ENCODE measurements at regions not wholly inside any gene's neighbourhood (a gene's known extent, or its start where the extent isn't known, plus 50 kb on each side); places are given as distances from the start of the nearest gene placed in this dataset.

DNA sequence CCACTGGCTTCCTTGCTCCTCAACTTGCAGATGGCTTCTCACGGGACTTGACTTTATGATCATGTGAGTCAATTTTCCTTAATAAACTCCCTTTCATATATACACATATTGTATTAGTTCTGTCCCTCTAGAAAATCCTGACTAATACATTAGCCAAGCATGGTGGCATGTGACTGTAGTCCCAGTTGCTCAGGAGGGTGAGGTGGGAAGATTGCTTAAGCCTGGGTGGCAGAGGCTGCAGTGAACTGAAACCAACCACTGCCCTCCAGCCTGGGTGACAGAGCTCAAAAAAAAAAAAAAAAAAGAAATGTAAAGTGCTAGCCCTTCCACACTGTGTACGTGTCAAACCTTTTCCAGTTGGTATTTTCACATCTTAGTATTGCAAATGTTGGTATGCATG lies 857.0 kb downstream of the LTN1 start:
- DNase-seq (ENCODE audit: low read depth, low spot score) = no peak
- H3K27ac ChIP-seq (ENCODE audit: low read depth, low read length) = no peak overlapping the region
- TF ChIP-seq, protein P1, sequence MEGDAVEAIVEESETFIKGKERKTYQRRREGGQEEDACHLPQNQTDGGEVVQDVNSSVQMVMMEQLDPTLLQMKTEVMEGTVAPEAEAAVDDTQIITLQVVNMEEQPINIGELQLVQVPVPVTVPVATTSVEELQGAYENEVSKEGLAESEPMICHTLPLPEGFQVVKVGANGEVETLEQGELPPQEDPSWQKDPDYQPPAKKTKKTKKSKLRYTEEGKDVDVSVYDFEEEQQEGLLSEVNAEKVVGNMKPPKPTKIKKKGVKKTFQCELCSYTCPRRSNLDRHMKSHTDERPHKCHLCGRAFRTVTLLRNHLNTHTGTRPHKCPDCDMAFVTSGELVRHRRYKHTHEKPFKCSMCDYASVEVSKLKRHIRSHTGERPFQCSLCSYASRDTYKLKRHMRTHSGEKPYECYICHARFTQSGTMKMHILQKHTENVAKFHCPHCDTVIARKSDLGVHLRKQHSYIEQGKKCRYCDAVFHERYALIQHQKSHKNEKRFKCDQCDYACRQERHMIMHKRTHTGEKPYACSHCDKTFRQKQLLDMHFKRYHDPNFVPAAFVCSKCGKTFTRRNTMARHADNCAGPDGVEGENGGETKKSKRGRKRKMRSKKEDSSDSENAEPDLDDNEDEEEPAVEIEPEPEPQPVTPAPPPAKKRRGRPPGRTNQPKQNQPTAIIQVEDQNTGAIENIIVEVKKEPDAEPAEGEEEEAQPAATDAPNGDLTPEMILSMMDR (IDR thresholded peaks at IDR 0.05; ENCODE audit: low read depth, low read length) = no peak
- CTCF ChIA-PET = interaction anchor here (0.6 kb wide), 1 partner anchor 434 kb away, joined by 3 read pairs; no protein-coding TSS in a partner anchor
- H3K4me3 ChIP-seq (ENCODE audit: low read depth, low read length) = no peak overlapping the region
- POLR2A ChIA-PET = no interaction called here
- H3K9me3 ChIP-seq (ENCODE audit: control insufficient read depth, insufficient read depth, low read length) = peaks cover 7% of the 10 kb centered on the region
- no peaks in the 10 kb centered on the region for H3K27me3 ChIP-seq (ENCODE audit: control insufficient read depth, insufficient read depth, low read length)

DNA sequence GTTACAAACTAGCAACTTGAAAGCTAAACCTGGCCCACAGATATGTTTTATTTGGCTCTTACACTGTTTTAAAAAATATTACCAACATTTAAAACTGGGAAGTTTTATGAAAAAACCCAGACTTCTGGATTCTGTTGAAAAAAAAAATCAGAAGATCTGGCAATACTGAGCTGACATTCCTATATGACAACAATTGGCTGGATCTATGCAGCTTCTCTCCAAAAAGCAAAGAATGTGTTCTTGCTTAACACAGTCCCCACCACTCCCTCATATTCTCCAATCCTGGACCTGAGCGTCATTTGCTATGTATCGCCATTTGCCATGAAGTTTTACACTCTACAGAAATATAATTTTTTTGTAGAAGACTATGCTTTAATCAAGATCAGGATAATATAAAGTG lies 859.6 kb downstream of the LTN1 start:
- Histone ChIP-seq H3K27ac (ENCODE audit: low read depth, low read length) (no peak overlapping the region), H3K4me3 (ENCODE audit: low read depth, low read length) (no peak overlapping the region), H3K9me3 (ENCODE audit: control insufficient read depth, insufficient read depth, low read length) (peaks cover 7% of the 10 kb centered on the region), H3K27me3 (ENCODE audit: control insufficient read depth, insufficient read depth, low read length) (no peaks in the 10 kb centered on the region)
- POLR2A ChIA-PET = no interaction called here
- TF ChIP-seq, protein P1 (IDR thresholded peaks at IDR 0.05; ENCODE audit: low read depth, low read length) = no peak
- no peak for DNase-seq (ENCODE audit: low read depth, low spot score)
- CTCF ChIA-PET = interaction anchor here (1.0 kb wide), 1 partner anchor 9 kb away, joined by 4 read pairs; no protein-coding TSS in a partner anchor

DNA sequence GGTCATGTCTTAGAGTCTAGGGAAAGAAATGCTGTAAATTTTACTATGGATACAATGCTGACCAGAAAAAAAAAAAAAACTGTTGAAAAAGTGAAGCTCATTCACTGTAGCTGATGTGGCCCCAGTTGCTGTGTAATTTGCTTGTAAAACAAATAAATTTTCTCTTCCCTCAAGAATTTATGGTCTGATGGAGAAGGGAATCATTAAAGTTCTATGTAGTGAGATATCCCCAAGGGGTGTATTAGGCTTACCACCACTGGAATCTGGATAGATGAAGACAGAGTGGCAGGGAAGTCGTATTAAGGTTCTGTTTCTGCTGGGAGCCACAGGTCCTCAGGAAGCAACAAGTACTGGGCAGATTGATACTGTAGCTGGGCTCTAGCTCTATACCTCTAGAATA lies 860.0 kb downstream of the LTN1 start:
- no peak overlapping the region for H3K27ac ChIP-seq (ENCODE audit: low read depth, low read length)
- no peaks in the 10 kb centered on the region for H3K27me3 ChIP-seq (ENCODE audit: control insufficient read depth, insufficient read depth, low read length)
- H3K4me3 ChIP-seq (ENCODE audit: low read depth, low read length) = no peak overlapping the region
- DNase-seq (ENCODE audit: low read depth, low spot score) = no peak
- peaks cover 7% of the 10 kb centered on the region for H3K9me3 ChIP-seq (ENCODE audit: control insufficient read depth, insufficient read depth, low read length)
- POLR2A ChIA-PET = no interaction called here
- TF ChIP-seq, protein P1 (IDR thresholded peaks at IDR 0.05; ENCODE audit: low read depth, low read length) = no peak
- CTCF ChIA-PET = interaction anchor here (1.0 kb wide), 1 partner anchor 9 kb away, joined by 4 read pairs; no protein-coding TSS in a partner anchor

DNA sequence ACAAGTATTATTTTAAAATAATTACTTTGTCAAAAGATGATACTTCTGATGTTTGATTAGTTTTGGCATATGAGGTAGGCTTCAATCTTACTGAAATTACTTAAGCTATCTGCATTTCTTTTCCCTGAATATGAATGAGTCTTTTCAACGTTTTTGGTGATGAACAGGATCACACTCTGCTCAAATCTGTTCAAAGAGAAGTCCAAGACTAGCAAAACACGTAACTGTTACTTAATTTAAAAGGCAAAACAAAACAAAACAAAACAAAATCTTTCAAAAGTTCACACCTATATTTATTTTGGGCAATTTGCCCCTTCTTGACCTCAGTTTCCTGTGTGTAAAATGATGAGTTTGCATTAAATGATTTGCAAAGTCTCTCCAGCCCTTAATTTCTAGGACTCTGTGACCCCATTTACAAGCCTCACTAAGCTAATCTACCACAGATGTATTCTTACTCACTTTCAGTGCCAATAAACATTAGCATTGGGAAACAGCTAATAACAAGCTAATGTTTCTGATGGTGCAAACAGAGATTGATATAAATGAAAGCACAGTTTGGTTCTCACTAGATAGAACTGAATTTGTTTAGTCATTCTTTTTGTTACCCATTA lies 865.4 kb downstream of the LTN1 start:
- ChIA-PET CTCF (no interaction called here), POLR2A (interaction anchor here (0.7 kb wide), 1 partner anchor 16 kb away, joined by 3 read pairs; no protein-coding TSS in a partner anchor)
- Histone ChIP-seq H3K9me3 (ENCODE audit: control insufficient read depth, insufficient read depth, low read length) (peaks cover 7% of the 10 kb centered on the region), H3K4me3 (ENCODE audit: low read depth, low read length) (no peak overlapping the region), H3K27ac (ENCODE audit: low read depth, low read length) (no peak overlapping the region), H3K27me3 (ENCODE audit: control insufficient read depth, insufficient read depth, low read length) (no peaks in the 10 kb centered on the region)
- DNase-seq (ENCODE audit: low read depth, low spot score) = no peak
- TF ChIP-seq, protein P1 (IDR thresholded peaks at IDR 0.05; ENCODE audit: low read depth, low read length) = no peak

- Histone ChIP-seq H3K27me3 (ENCODE audit: control insufficient read depth, insufficient read depth, low read length) (no peaks in the 10 kb centered on the region), H3K4me3 (ENCODE audit: low read depth, low read length) (no peak overlapping the region), H3K9me3 (ENCODE audit: control insufficient read depth, insufficient read depth, low read length) (peaks cover 7% of the 10 kb centered on the region), H3K27ac (ENCODE audit: low read depth, low read length) (no peak overlapping the region)
- TF ChIP-seq, protein P1 (IDR thresholded peaks at IDR 0.05; ENCODE audit: low read depth, low read length) = no peak
- DNase-seq (ENCODE audit: low read depth, low spot score) = no peak
- ChIA-PET POLR2A (no interaction called here), CTCF (no interaction called here)
Observed at GRCh38 chr21:28126521-28127174, 866.0 kb downstream of the LTN1 start.
